Suprapubic skin (tissue), 4 donors: ENCODE measurements at regions not wholly inside any gene's neighbourhood (a gene's known extent, or its start where the extent isn't known, plus 50 kb on each side); places are given as distances from the start of the nearest gene placed in this dataset.
"Not testable (repeated sequence)": the region's sequence is repeated elsewhere in the genome, so short reads cannot be mapped to it uniquely, and the experiment has no call there.

ENCODE experiments used
- DNase-seq, 2 donors: peaks; one replicate each; pipeline ENCODE4 v3.0.0-alpha.2; 2019; ENCODE audit warnings: low spot score in 2 of 2
- H3K27ac ChIP-seq: fragments of 200-600 bp; sonication (generic); one replicate; pipeline ENCODE4 v1.5.1; 2019
- H3K27me3 ChIP-seq: fragments of 200-600 bp; sonication (generic); one replicate; pipeline ENCODE4 v1.5.1; 2019
- H3K36me3 ChIP-seq: fragments of 200-600 bp; sonication (generic); one replicate; pipeline ENCODE4 v1.5.1; 2019
- H3K4me1 ChIP-seq: fragments of 200-600 bp; sonication (generic); one replicate; pipeline ENCODE4 v1.5.1; 2019
- H3K4me3 ChIP-seq: fragments of 200-600 bp; sonication (generic); one replicate; pipeline ENCODE4 v1.5.1; 2019; ENCODE audit warnings: mild to moderate bottlenecking
- H3K9me3 ChIP-seq: fragments of 200-600 bp; sonication (generic); one replicate; pipeline ENCODE4 v1.5.1; 2019
- EP300 ChIP-seq: sonication (generic); formaldehyde crosslinking; IDR thresholded peaks from one replicate; pipeline ENCODE4 v1.6.1; 2017; ENCODE audit warnings: antibody characterized with exemption
- POLR2A ChIP-seq, 2 donors: fragments of 450-650 bp; IDR thresholded peaks; one replicate each; pipeline ENCODE4 v1.6.1; 2017; ENCODE audit warnings: antibody characterized with exemption in 2 of 2, mild to moderate bottlenecking in 2 of 2, moderate library complexity in 2 of 2
- POLR2AphosphoS5 ChIP-seq, 3 donors: sonication (generic); formaldehyde crosslinking; IDR thresholded peaks; one replicate each; pipeline ENCODE4 v1.6.1; 2017; ENCODE audit warnings: antibody characterized with exemption in 3 of 3
- whole genome bisulfite sequencing: methylation state at CpG from one replicate; pipeline ENCODE4 v1.1.5; 2018; 5-methylcytosine and 5-hydroxymethylcytosine counted together
- TF ChIP-seq, protein P1 (sequence below), 2 donors: fragments of 200-600 bp in 1 of 2; fragments of 450-650 bp in 1 of 2; sonication (generic) in 1 of 2; IDR thresholded peaks; one replicate each; pipeline ENCODE4 v1.5.1; 2016 to 2019; ENCODE audit warnings: antibody characterized with exemption in 2 of 2, mild to moderate bottlenecking in 1 of 2, moderate library complexity in 1 of 2

DNA sequence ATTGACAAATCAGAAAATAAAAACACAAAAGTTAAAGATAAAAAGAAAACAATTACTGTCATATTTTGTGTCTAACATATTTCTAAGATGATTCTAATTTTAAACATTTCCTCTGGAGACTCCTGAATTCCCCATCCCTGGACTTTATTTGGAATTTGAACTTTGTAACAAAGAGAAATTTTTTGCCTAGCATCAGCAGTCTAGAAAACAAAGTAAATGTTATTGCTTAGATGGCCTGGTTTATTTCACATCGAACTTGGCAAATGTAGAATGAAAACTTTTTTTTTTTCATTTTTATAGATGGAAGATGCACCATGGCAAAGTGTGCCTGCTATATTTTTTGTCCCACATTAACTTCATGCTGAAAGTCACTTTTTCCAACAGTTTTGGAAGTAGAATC lies 159.1 kb downstream of the TBX18 start:
- no peak overlapping the region for H3K4me3 ChIP-seq
- TF ChIP-seq POLR2A (IDR thresholded peaks at IDR 0.05) (no peak), POLR2AphosphoS5 (IDR thresholded peaks at IDR 0.05) (no peak), EP300 (no peak)
- TF ChIP-seq, protein P1, sequence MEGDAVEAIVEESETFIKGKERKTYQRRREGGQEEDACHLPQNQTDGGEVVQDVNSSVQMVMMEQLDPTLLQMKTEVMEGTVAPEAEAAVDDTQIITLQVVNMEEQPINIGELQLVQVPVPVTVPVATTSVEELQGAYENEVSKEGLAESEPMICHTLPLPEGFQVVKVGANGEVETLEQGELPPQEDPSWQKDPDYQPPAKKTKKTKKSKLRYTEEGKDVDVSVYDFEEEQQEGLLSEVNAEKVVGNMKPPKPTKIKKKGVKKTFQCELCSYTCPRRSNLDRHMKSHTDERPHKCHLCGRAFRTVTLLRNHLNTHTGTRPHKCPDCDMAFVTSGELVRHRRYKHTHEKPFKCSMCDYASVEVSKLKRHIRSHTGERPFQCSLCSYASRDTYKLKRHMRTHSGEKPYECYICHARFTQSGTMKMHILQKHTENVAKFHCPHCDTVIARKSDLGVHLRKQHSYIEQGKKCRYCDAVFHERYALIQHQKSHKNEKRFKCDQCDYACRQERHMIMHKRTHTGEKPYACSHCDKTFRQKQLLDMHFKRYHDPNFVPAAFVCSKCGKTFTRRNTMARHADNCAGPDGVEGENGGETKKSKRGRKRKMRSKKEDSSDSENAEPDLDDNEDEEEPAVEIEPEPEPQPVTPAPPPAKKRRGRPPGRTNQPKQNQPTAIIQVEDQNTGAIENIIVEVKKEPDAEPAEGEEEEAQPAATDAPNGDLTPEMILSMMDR (IDR thresholded peaks at IDR 0.05) = no peak
- H3K27ac ChIP-seq = no peak overlapping the region
- H3K9me3 ChIP-seq = no peaks in the 10 kb centered on the region
- no peaks in the 10 kb centered on the region for H3K4me1 ChIP-seq
- WGBS = 50% methylated on average over 1 of the region's 1 CpG
- no peak for DNase-seq
- H3K27me3 ChIP-seq = no peaks in the 10 kb centered on the region
- H3K36me3 ChIP-seq = no peaks in the 10 kb centered on the region

DNA sequence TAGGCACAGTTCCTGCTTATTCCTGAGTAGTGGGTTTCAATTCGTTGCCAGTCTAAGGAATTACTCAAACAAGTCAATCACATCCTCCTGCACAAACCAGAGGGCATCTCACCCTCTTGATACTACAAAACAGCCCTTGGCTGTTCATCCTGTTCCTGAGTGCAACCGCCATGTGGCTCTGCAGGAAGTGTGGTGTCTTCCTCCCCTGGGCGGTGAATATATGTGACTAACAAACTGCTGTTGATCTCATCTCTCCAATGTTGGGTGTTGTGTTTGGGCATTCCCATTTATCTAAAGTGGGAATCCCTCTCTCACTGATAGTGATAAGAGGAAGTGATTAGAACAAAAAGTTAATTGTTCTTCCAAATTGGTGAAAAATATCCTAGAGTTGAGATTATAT lies 163.0 kb downstream of the TBX18 start:
- WGBS = 62% methylated on average over 3 of the region's 3 CpGs
- no peak overlapping the region for H3K4me3 ChIP-seq
- no peaks in the 10 kb centered on the region for H3K27me3 ChIP-seq
- no peak for DNase-seq
- H3K9me3 ChIP-seq = no peaks in the 10 kb centered on the region
- no peak overlapping the region for H3K27ac ChIP-seq
- TF ChIP-seq POLR2A (IDR thresholded peaks at IDR 0.05) = no peak
- no peak for TF ChIP-seq EP300
- TF ChIP-seq, protein P1 (IDR thresholded peaks at IDR 0.05) = no peak
- TF ChIP-seq POLR2AphosphoS5 (IDR thresholded peaks at IDR 0.05) = no peak
- H3K36me3 ChIP-seq = no peaks in the 10 kb centered on the region
- no peaks in the 10 kb centered on the region for H3K4me1 ChIP-seq

DNA sequence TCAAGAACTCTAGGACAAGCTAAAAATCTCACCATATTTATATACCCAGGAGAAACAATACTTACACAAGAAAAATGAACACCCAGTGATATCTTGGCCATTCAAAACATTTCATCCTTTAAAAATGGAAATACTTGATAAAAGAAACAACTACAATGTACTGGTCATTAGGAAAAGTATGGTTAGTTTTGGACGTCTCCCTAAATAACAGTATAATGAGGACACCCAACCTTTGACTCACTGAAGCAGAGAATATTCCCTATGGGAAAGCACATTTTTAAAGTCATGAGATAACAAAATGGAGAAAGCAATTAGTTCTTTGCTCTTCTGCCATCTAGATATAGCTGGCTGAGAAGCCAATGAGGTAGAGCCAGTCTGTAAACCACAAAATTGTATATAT lies 164.4 kb downstream of the TBX18 start:
- Histone ChIP-seq H3K36me3 (no peaks in the 10 kb centered on the region), H3K4me3 (no peak overlapping the region), H3K27ac (no peak overlapping the region), H3K27me3 (no peaks in the 10 kb centered on the region), H3K9me3 (no peaks in the 10 kb centered on the region), H3K4me1 (no peaks in the 10 kb centered on the region)
- 76% methylated on average over 1 of the region's 1 CpG for WGBS
- TF ChIP-seq POLR2A (IDR thresholded peaks at IDR 0.05) (no peak), POLR2AphosphoS5 (IDR thresholded peaks at IDR 0.05) (no peak)
- no peak for DNase-seq

DNA sequence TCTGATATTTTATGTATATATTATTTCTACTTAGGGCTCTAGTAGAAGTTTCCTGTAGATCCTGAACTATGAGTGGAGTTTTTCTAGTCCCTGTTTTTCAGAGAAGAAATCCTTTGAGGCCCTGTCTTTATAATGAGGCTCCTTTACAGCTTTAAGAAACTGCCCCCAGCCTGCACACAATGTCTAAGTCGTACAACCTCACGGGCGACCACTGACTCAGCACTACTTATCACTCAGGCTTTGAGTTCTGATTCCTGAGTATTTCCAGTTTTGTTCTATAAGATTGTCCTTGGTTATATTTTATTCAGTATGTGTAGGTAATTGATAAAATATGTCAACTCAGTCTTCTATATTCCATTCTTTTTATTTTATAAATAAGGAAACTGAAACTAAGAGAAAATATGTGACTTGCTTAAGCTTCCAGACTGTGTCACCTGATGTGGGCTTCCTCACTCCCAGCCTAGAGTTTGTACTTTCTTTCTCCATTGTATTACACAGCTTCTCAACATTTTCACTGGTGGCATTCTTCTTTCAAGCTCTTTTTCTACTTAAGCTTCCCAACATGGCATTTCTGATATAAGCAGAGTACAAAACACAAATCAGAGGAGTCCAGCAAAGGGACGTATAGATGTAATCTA lies 167.0 kb downstream of the TBX18 start:
- no peak for DNase-seq
- TF ChIP-seq, protein P1 (IDR thresholded peaks at IDR 0.05) = no peak
- TF ChIP-seq POLR2AphosphoS5 (IDR thresholded peaks at IDR 0.05) (no peak), EP300 (no peak), POLR2A (IDR thresholded peaks at IDR 0.05) (no peak)

DNA sequence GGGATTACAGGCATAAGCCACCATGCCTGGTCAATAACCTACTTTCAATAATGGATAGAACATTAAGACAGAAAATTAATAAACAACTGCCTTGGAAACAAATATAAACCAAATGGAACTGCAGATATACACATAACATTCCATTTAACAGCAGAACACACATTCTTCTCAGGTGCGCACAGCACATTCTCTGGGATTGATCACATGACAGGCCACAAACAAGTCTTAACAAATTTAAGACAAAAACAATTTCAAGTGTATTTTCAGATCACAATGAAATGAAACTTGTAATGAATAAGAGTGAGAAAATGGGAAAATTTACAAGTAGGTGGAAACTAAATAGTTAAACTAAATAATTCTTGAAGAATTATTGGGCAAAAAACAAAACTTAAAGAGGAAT lies 167.9 kb downstream of the TBX18 start:
- DNase-seq = no peak
- no peaks in the 10 kb centered on the region for H3K36me3 ChIP-seq
- no peaks in the 10 kb centered on the region for H3K9me3 ChIP-seq
- no peaks in the 10 kb centered on the region for H3K4me1 ChIP-seq
- no peak overlapping the region for H3K27ac ChIP-seq
- 59% methylated on average over 1 of the region's 1 CpG for WGBS
- H3K4me3 ChIP-seq = no peak overlapping the region
- no peak for TF ChIP-seq EP300
- TF ChIP-seq POLR2AphosphoS5 (IDR thresholded peaks at IDR 0.05) = no peak
- TF ChIP-seq, protein P1 (IDR thresholded peaks at IDR 0.05) = no peak
- TF ChIP-seq POLR2A (IDR thresholded peaks at IDR 0.05) = no peak
- no peaks in the 10 kb centered on the region for H3K27me3 ChIP-seq

More for the DNA sequence above, 167.0 kb downstream of the TBX18 start:
- Histone ChIP-seq H3K27ac (no peak overlapping the region), H3K27me3 (no peaks in the 10 kb centered on the region), H3K36me3 (no peaks in the 10 kb centered on the region), H3K4me1 (no peaks in the 10 kb centered on the region), H3K9me3 (no peaks in the 10 kb centered on the region), H3K4me3 (no peak overlapping the region)
- WGBS = 72% methylated on average over 4 of the region's 4 CpGs

DNA sequence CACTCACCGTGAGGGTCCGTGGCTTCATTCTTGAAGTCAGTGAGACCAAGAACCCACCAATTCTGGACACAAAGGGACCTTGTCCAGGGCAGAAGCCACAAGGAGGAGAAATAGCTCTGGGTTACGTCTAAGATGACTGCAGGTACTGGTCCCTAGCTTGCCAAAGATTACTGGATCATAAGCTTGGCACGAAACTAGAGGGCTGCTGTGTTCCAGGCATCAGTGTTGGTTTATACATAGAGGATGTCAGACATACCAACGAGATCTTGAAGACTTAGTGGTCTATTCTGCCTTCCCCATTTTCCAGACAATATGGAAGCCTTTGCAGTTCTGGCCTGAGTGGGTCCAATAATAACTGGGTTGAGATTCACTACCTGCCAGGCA lies 175.7 kb downstream of the TBX18 start:
- H3K27me3 ChIP-seq = no peaks in the 10 kb centered on the region
- H3K4me3 ChIP-seq = no peak overlapping the region
- no peaks in the 10 kb centered on the region for H3K36me3 ChIP-seq
- H3K9me3 ChIP-seq = no peaks in the 10 kb centered on the region
- H3K27ac ChIP-seq = no peak overlapping the region
- TF ChIP-seq POLR2AphosphoS5 (IDR thresholded peaks at IDR 0.05) (no peak), EP300 (no peak), POLR2A (IDR thresholded peaks at IDR 0.05) (no peak)
- TF ChIP-seq, protein P1 (IDR thresholded peaks at IDR 0.05) = no peak
- 83% methylated on average over 5 of the region's 5 CpGs for WGBS
- H3K4me1 ChIP-seq = no peaks in the 10 kb centered on the region
- DNase-seq = no peak

DNA sequence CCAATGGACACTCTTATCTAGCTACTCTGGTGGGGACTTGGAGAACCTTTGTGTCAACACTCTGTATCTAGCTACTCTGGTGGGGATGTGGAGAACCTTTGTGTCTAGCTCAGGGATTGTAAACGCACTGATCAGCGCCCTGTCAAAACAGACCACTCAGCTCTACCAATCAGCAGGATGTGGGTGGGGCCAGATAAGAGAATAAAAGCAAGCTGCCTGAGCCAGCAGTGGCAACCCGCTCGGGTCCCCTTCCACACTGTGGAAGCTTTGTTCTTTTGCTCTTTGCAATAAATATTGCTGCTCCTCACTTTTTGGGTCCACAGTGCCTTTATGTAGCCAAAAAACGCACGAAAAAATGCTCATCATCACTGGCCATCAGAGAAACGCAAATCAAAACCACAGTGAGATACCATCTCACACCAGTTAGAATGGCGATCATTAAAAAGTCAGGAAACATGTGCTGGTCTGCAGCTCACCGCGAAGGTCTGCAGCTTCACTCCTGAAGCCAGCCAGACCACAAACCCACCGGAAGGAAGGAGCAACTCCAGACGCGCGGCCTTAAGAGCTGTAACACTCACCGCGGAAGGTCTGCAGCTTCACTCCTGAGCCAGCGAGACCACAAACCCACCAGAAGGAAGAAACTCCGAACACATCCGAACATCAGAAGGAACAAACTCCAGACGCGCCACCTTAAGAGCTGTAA lies 176.3 kb downstream of the TBX18 start:
- WGBS = 80% methylated on average over 21 of the region's 21 CpGs
- not testable (repeated sequence) for H3K4me3 ChIP-seq, DNase-seq

More for the DNA sequence above, 176.3 kb downstream of the TBX18 start:
- H3K9me3 ChIP-seq, H3K27ac ChIP-seq, H3K4me1 ChIP-seq, H3K27me3 ChIP-seq, H3K36me3 ChIP-seq: not testable (repeated sequence)
